T47D (cell line): ENCODE measurements at regions not wholly inside any gene's neighbourhood (a gene's known extent, or its start where the extent isn't known, plus 50 kb on each side); places are given as distances from the start of the nearest gene placed in this dataset.

ENCODE experiments used
- DNase-seq, 2 experiments: peaks; one replicate each; pipeline versions ENCODE4 v3.0.0 to v3.0.0-alpha.2; 2011 to 2012; ENCODE audit warnings: low read depth in 1 of 2, low spot score in 1 of 2
- JUND ChIP-seq: IDR thresholded peaks from 2 replicates; pipeline ENCODE4 v1.6.1; 2012; ENCODE audit warnings: low read depth
- in situ Hi-C: cut with HindIII; loops from 2 replicates; pipeline ENCODE4 v1.10.0; 2016; ENCODE audit warnings: low sequenced_read_pairs, low pct_unique_long_range_greater_than_20kb

DNA sequence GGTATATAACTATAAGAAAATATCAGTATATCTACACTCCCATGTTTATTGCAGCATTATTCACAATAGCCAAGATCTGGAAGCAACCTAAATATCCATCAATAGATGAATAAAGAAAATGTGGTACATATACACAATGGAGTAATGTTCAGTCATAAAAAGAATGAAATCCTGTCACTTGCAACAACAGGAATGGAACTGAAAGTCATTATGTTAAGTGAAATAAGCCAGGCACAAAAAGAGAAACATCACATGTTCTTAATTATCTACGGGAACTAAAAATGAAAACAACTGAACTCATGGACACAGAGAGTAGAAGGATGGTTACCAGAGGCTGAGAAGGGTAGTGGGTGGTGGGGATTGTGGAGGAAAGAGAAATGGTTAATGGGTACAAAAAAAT, 665.2 kb downstream of the TBC1D4 start:
- in situ Hi-C loops, result no loop called here
- DNase-seq, result no peak

GRCh38 chr13:74796157-74796556, 662.0 kb upstream of the KLF12 start:
- TF ChIP-seq JUND, result no peak
- in situ Hi-C loops, result no loop called here
- DNase-seq, result no peak

More for the DNA sequence above, 665.2 kb downstream of the TBC1D4 start:
- TF ChIP-seq JUND, result no peak

DNA sequence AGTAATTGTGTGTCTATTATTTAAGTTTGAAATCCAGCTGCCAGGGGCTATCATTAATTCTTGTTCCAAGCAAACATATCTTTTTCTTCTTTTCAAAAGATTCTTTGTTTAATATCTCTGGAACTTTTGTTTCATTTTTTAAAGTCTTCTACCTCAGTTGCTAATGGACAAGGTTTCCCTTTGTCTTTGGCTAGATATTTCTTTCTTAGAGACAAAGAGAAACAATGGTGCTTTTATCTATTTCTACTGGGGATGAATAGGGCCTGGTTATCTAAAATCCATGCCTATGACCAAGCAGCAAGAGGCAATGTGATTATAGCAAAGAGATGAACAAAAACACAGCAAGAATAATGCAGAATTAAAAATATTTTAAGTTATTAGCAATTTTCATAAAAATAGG, 661.3 kb upstream of the KLF12 start:
- TF ChIP-seq JUND, result no peak
- DNase-seq, result no peak
- in situ Hi-C loops, result no loop called here

GRCh38 chr13:74794582-74794981, 660.4 kb upstream of the KLF12 start:
- no peak for TF ChIP-seq JUND
- DNase-seq, result no peak
- in situ Hi-C loops, result no loop called here

GRCh38 chr13:74794147-74794546, 659.9 kb upstream of the KLF12 start:
- DNase-seq, result no peak
- no peak for TF ChIP-seq JUND
- in situ Hi-C loops, result no loop called here

GRCh38 chr13:74784959-74785358, 650.8 kb upstream of the KLF12 start:
- in situ Hi-C loops, result no loop called here
- no peak for TF ChIP-seq JUND
- DNase-seq, result no peak

DNA sequence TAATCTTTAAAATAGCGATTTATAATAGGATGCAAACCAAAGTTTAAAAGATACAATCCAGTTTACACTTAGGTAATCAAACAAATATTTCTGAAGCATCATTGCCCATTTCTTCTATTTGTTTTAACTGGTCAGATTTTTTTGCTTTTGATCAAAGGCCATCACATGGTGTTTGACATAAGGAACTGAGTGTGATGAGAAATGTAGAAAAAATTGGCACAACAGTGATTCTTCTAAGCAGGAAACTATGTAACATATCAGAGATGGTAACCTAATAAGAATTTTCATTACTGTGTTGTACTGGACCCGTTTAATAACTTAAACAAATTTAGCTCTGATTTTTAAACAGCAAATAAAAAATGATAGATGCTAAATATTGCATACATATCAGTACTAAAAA, 644.7 kb upstream of the KLF12 start:
- TF ChIP-seq JUND, result no peak
- DNase-seq, result no peak
- in situ Hi-C loops, result no loop called here

- no peak for TF ChIP-seq JUND
- in situ Hi-C loops, result no loop called here
- no peak for DNase-seq
Observed at GRCh38 chr13:74778087-74778486, 643.9 kb upstream of the KLF12 start.

DNA sequence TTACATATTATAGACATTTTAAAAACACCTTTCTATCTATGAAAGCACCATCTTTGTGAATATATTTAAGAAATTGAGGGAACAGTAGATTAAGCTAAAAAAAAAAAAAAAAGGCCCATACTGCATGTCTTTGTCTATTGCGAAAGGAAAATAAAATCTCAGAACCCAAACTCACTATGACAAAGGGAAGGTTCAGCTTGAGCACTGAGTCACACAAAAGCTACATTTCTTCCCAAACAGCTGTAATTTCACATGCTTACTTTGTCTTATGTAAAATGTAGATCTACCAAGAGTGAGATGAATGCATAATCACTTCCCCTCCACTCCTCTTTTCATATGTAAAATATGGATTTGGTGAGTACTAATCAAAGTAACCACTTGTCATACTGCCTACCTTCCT, 640.1 kb upstream of the KLF12 start:
- no peak for TF ChIP-seq JUND
- in situ Hi-C loops, result no loop called here
- DNase-seq, result no peak

GRCh38 chr13:74773248-74773647, 639.0 kb upstream of the KLF12 start:
- no peak for DNase-seq
- TF ChIP-seq JUND, result no peak
- in situ Hi-C loops, result no loop called here

DNA sequence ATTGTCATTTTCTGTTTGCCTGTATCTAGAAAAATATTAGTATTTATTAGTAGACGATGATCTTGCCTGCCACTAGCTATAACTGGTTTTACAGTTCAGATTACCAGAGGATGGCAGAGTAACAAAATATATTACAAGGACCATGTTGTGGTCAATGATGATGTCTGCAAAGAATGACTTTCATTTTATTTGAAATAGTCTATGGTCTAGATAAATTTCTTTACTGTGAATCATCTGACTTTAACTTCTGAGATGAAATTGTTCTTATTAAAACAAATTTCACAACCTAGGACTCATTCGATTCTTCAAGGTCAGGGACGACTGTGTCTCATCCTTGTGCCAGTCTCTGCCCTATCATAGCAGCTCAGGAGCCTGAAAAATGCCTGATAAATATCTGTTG, 637.8 kb upstream of the KLF12 start:
- no peak for DNase-seq
- in situ Hi-C loops, result no loop called here
- TF ChIP-seq JUND, result no peak

GRCh38 chr13:74770361-74770760, 636.2 kb upstream of the KLF12 start:
- no peak for DNase-seq
- TF ChIP-seq JUND, result no peak
- in situ Hi-C loops, result no loop called here

GRCh38 chr13:74769333-74769732, 635.1 kb upstream of the KLF12 start:
- TF ChIP-seq JUND, result no peak
- DNase-seq, result no peak
- in situ Hi-C loops, result no loop called here

DNA sequence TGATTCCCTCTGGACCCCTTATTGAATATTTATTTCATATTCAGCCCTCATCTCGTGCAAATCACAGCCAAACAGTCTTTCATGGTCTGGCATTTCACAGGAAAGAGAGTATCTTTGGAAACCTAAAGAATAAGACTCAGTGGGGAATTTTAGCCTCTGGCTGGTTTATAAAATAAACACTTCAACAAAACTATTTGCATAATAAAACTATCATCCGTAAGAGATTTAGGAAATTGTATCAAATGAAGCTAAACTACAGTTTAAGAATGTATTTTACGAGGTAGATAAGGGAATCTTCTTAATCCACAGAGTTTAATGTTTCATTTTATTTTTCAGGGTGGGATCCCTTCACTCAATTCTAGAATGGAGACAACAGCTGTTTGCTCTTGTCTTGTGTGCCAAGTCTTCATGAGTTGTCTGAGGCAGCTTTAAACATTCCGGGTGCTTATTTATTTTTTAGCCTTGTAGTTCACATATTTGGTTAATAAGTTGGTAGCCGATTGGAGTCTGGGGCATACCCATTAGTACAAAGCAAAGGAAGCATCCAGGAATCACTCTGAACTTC, 634.4 kb upstream of the KLF12 start:
- DNase-seq, result no peak
- in situ Hi-C loops, result no loop called here

DNA sequence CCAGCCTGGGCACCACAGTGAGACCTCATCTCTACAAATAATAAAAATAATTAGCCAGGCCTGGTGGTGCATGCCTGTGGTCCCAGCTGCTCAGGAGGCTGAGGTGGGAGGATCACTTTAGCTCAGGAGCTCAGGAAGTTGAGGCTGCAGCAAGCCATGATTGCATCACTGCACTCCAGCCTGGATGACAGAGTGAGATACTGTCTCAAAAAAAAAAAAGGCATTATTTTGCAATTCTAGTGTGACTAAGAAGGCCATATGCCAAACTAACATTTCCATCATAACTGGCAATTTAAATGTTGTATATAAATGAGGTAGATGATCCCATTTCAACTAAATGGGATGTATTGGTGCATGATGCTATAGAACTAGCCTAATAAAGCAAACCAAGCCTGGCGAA, 632.8 kb upstream of the KLF12 start:
- no peak for TF ChIP-seq JUND
- DNase-seq, result no peak
- in situ Hi-C loops, result no loop called here

More for the DNA sequence above, 634.4 kb upstream of the KLF12 start:
- no peak for TF ChIP-seq JUND
